Smooth muscle cell (in vitro differentiated cells): ENCODE measurements at regions not wholly inside any gene's neighbourhood (a gene's known extent, or its start where the extent isn't known, plus 50 kb on each side); places are given as distances from the start of the nearest gene placed in this dataset.
A peak's percentile ranks its signal among the peaks of the same experiment; 100 is the strongest.

Experiments used
- DNase-seq: peaks from one replicate; lab custom pipeline; 2025; ENCODE audit not compliant: unreplicated experiment; lab: John Stamatoyannopoulos, UW
- H2AFZ ChIP-seq: fragments of 200-600 bp; sonication (generic); 2 replicates; pipeline ENCODE4 v1.6.0; 2016; ENCODE audit warnings: antibody characterized with exemption, low read depth, mild to moderate bottlenecking
- H3F3A ChIP-seq: fragments of 200-600 bp; sonication (generic); 2 replicates; pipeline ENCODE4 v1.6.0; 2017; ENCODE audit warnings: antibody characterized with exemption, low read depth
- H3K27ac ChIP-seq: fragments of 200-600 bp; sonication (generic); 2 replicates; pipeline ENCODE4 v1.5.1; 2016; ENCODE audit warnings: low read depth, mild to moderate bottlenecking
- H3K27me3 ChIP-seq: fragments of 200-600 bp; sonication (generic); 2 replicates; pipeline ENCODE4 v1.6.1; 2016; ENCODE audit warnings: low read depth, mild to moderate bottlenecking
- H3K36me3 ChIP-seq: fragments of 200-600 bp; sonication (generic); 2 replicates; pipeline ENCODE4 v1.5.1; 2016; ENCODE audit warnings: low read depth
- H3K4me1 ChIP-seq: fragments of 200-600 bp; sonication (generic); 2 replicates; pipeline ENCODE4 v1.5.1; 2016; ENCODE audit warnings: low read depth
- H3K4me2 ChIP-seq: fragments of 200-600 bp; sonication (generic); 2 replicates; pipeline ENCODE4 v1.6.0; 2016; ENCODE audit warnings: mild to moderate bottlenecking
- H3K4me3 ChIP-seq: fragments of 200-600 bp; sonication (generic); 2 replicates; pipeline ENCODE4 v1.5.1; 2016; ENCODE audit warnings: mild to moderate bottlenecking
- H3K79me2 ChIP-seq: fragments of 200-600 bp; sonication (generic); 2 replicates; pipeline ENCODE4 v1.6.0; 2016; ENCODE audit warnings: low read depth, mild to moderate bottlenecking
- H3K9ac ChIP-seq: fragments of 200-600 bp; sonication (generic); 2 replicates; pipeline ENCODE4 v1.6.0; 2016; ENCODE audit warnings: low read depth
- H3K9me3 ChIP-seq: fragments of 200-600 bp; sonication (generic); replicated peaks from 2 replicates; pipeline ENCODE4 v1.5.1; 2016; ENCODE audit warnings: low read depth
- H4K20me1 ChIP-seq: fragments of 200-600 bp; sonication (generic); 2 replicates; pipeline ENCODE4 v1.6.0; 2016; ENCODE audit warnings: low read depth
- CTCF ChIP-seq: fragments of 200-600 bp; sonication (generic); IDR thresholded peaks from 2 replicates; pipeline ENCODE4 v1.5.1; 2017; ENCODE audit warnings: borderline replicate concordance, mild to moderate bottlenecking, antibody characterized with exemption; ENCODE audit not compliant: insufficient read depth, poor library complexity, severe bottlenecking
- WGBS: methylation state at CpG from one replicate; pipeline ENCODE4 v1.1.7; 2016; ENCODE audit warnings: low lambda C conversion rate; 5-methylcytosine and 5-hydroxymethylcytosine counted together

DNA sequence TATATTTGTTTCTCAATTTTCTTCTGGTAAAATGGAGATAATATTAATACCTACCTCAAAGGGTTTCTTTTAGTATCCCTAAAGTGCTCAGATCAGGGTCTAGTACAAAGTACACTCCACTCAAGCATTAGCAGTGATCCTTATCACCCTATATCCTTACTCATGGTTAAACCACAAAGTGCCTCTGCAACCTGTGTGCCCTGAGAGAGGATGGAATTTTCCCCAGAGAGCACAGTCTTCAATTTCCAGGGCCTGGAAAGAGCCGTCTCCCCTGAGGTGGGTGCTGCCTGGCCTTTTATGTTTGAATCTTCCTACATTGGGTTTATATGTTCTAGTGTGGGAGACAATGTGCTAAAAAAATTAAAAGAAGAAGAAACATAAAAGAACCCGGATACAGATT lies 183.1 kb upstream of the FBXO33 start:
- Histone ChIP-seq H3K9ac (no peak overlapping the region), H3K79me2 (no peaks in the 10 kb centered on the region), H3F3A (no peaks in the 10 kb centered on the region), H3K4me1 (no peaks in the 10 kb centered on the region), H3K4me2 (no peak overlapping the region), H3K27ac (peak overlapping the region; percentile 27), H3K4me3 (no peak overlapping the region), H3K36me3 (no peaks in the 10 kb centered on the region), H3K27me3 (no peaks in the 10 kb centered on the region), H4K20me1 (no peaks in the 10 kb centered on the region), H3K9me3 (no peaks in the 10 kb centered on the region), H2AFZ (no peak overlapping the region)
- TF ChIP-seq CTCF = no peak
- no peak for DNase-seq
- WGBS = 51% methylated on average over 2 of the region's 2 CpGs

- Histone ChIP-seq H4K20me1 (no peaks in the 10 kb centered on the region), H3K36me3 (no peaks in the 10 kb centered on the region), H2AFZ (peak overlapping the region; percentile 60), H3K4me2 (peak overlapping the region; percentile 48), H3K79me2 (no peaks in the 10 kb centered on the region), H3F3A (no peaks in the 10 kb centered on the region), H3K27me3 (no peaks in the 10 kb centered on the region), H3K9me3 (no peaks in the 10 kb centered on the region), H3K4me1 (no peaks in the 10 kb centered on the region), H3K4me3 (no peak overlapping the region), H3K27ac (peak overlapping the region; percentile 27), H3K9ac (no peak overlapping the region)
- no peak for TF ChIP-seq CTCF
- 78% methylated on average over 3 of the region's 3 CpGs for WGBS
- no peak for DNase-seq
Measured at GRCh38 chr14:39614297-39614923, 182.2 kb upstream of the FBXO33 start.

GRCh38 chr14:39609119-39609518 lies 176.9 kb upstream of the FBXO33 start:
- Histone ChIP-seq H3K36me3 (no peaks in the 10 kb centered on the region), H3K27ac (no peak overlapping the region), H3K4me1 (no peaks in the 10 kb centered on the region), H4K20me1 (no peaks in the 10 kb centered on the region), H3K79me2 (no peaks in the 10 kb centered on the region), H3K4me3 (no peak overlapping the region), H3K9ac (no peak overlapping the region), H3F3A (no peaks in the 10 kb centered on the region), H3K4me2 (no peak overlapping the region), H2AFZ (no peak overlapping the region), H3K9me3 (no peaks in the 10 kb centered on the region), H3K27me3 (no peaks in the 10 kb centered on the region)
- no peak for DNase-seq
- TF ChIP-seq CTCF = no peak

DNA sequence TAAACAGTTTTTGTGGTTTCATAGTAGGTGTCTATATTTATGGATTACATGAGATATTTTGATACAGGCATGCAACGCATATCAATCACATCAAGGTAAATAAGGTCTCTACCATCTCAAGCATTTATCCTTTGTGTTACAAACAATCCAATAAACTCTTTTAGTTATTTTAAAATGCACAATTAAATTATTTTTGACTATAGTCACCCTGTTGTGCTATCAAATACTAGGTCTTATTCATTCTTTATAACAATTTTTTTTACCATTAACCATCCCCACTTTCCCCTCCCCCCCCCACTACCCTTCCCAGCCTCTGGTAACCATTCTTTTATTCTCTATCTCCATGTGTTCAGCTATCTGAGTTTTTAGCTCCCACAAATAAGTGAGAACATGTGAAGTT lies 175.7 kb upstream of the FBXO33 start:
- no peak overlapping the region for H2AFZ ChIP-seq
- no peaks in the 10 kb centered on the region for H3F3A ChIP-seq
- H3K27me3 ChIP-seq = no peaks in the 10 kb centered on the region
- 96% methylated on average over 1 of the region's 1 CpG for WGBS
- H3K9ac ChIP-seq = no peak overlapping the region
- H3K79me2 ChIP-seq = no peaks in the 10 kb centered on the region
- DNase-seq = no peak
- H3K36me3 ChIP-seq = no peaks in the 10 kb centered on the region
- H3K4me1 ChIP-seq = no peaks in the 10 kb centered on the region
- no peak overlapping the region for H3K4me3 ChIP-seq
- no peak overlapping the region for H3K27ac ChIP-seq
- H3K9me3 ChIP-seq = no peaks in the 10 kb centered on the region
- TF ChIP-seq CTCF = no peak
- H4K20me1 ChIP-seq = no peaks in the 10 kb centered on the region
- H3K4me2 ChIP-seq = no peak overlapping the region
